Esophagus muscularis mucosa (tissue), 3 donors: ENCODE measurements at regions not wholly inside any gene's neighbourhood (a gene's known extent, or its start where the extent isn't known, plus 50 kb on each side); places are given as distances from the start of the nearest gene placed in this dataset.

Experiments
- EP300 ChIP-seq: sonication (generic); formaldehyde crosslinking; IDR thresholded peaks from one replicate; pipeline ENCODE4 v1.6.1; 2017; ENCODE audit warnings: antibody characterized with exemption
- TF ChIP-seq, protein P1 (sequence below), 3 experiments: fragments of 200-600 bp in 2 of 3; fragments of 450-650 bp in 1 of 3; sonication (generic) in 2 of 3; IDR thresholded peaks; one replicate each; pipeline ENCODE4 v1.5.1; 2017 to 2019; ENCODE audit warnings: antibody characterized with exemption in 3 of 3, mild to moderate bottlenecking in 2 of 3, moderate library complexity in 1 of 3

DNA sequence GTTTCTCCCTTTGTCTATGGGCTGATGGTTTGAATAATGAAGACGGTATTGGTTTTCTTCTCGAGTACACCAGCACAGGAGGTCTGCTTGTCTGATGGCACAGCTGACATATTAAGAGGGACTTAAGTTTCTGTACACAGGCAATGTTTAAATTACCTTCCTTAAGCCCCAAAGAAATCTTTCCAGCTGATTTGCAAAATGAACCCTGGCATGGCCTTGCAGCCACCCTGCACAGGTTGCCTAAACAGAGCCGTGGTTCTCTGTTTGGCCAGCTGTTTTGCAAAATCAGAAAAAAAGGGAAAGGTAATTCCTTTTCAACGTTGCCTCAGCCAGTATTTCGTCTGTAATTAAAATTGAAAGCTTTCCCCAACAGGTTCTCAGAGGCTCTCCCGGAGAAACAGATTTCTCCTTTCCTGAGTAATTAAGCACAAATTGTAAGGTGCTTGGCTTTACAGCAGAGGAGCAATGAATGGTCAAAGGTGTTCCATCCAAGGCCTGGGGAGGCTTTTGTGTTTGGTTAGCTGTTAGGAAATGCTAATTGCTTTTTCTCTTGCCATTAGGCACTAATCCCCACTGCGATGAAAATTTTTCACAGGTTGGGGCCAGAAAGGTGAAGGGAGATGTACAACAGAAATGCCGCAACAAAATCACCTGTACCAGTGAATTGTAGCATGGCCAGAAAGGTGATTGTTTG, 138.9 kb downstream of the RASEF start:
- TF ChIP-seq, protein P1, sequence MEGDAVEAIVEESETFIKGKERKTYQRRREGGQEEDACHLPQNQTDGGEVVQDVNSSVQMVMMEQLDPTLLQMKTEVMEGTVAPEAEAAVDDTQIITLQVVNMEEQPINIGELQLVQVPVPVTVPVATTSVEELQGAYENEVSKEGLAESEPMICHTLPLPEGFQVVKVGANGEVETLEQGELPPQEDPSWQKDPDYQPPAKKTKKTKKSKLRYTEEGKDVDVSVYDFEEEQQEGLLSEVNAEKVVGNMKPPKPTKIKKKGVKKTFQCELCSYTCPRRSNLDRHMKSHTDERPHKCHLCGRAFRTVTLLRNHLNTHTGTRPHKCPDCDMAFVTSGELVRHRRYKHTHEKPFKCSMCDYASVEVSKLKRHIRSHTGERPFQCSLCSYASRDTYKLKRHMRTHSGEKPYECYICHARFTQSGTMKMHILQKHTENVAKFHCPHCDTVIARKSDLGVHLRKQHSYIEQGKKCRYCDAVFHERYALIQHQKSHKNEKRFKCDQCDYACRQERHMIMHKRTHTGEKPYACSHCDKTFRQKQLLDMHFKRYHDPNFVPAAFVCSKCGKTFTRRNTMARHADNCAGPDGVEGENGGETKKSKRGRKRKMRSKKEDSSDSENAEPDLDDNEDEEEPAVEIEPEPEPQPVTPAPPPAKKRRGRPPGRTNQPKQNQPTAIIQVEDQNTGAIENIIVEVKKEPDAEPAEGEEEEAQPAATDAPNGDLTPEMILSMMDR (IDR thresholded peaks at IDR 0.05), result no peak
- no peak for TF ChIP-seq EP300
